Karpas-422 (cell line): ENCODE measurements at regions not wholly inside any gene's neighbourhood (a gene's known extent, or its start where the extent isn't known, plus 50 kb on each side); places are given as distances from the start of the nearest gene placed in this dataset.

Source experiments
- DNase-seq: peaks from one replicate; pipeline ENCODE4 v3.0.0-alpha.2; 2015
- H2AFZ ChIP-seq: fragments of 200-600 bp; sonication (generic); 2 replicates; pipeline ENCODE4 v1.6.1; 2014; ENCODE audit warnings: antibody characterized with exemption, low read length, mixed read lengths
- H3K27ac ChIP-seq: fragments of 200-600 bp; sonication (generic); 2 replicates; pipeline ENCODE4 v1.5.1; 2014; ENCODE audit warnings: mild to moderate bottlenecking, low read length, moderate library complexity
- H3K27me3 ChIP-seq: fragments of 200-600 bp; sonication (generic); 2 replicates; pipeline ENCODE4 v1.6.1; 2014; ENCODE audit warnings: low read length, mixed read lengths
- H3K36me3 ChIP-seq: fragments of 200-600 bp; sonication (generic); 2 replicates; pipeline ENCODE4 v1.6.1; 2014; ENCODE audit warnings: low read length, mixed read lengths; ENCODE audit not compliant: insufficient read depth
- H3K4me1 ChIP-seq: fragments of 200-600 bp; sonication (generic); 2 replicates; pipeline ENCODE4 v1.6.1; 2014; ENCODE audit warnings: mild to moderate bottlenecking, low read length, mixed read lengths
- H3K4me2 ChIP-seq: fragments of 200-600 bp; sonication (generic); 2 replicates; pipeline ENCODE4 v1.6.1; 2014; ENCODE audit warnings: low read length, low read depth, mild to moderate bottlenecking; ENCODE audit not compliant: poor library complexity, severe bottlenecking
- H3K4me3 ChIP-seq: fragments of 200-600 bp; sonication (generic); 2 replicates; pipeline ENCODE4 v1.5.1; 2014; ENCODE audit warnings: mild to moderate bottlenecking, antibody characterized with exemption, low read length, mixed read lengths
- H3K79me2 ChIP-seq: fragments of 200-600 bp; sonication (generic); 2 replicates; pipeline ENCODE4 v1.6.1; 2014; ENCODE audit warnings: mild to moderate bottlenecking, low read length, mixed read lengths
- H3K9ac ChIP-seq: fragments of 200-600 bp; sonication (generic); 2 replicates; pipeline ENCODE4 v1.6.0; 2014; ENCODE audit warnings: low read length
- H3K9me2 ChIP-seq: fragments of 200-600 bp; sonication (generic), shearing (Covaris generic); replicated peaks from 2 replicates; pipeline ENCODE4 v1.6.0; 2014; ENCODE audit warnings: mild to moderate bottlenecking, low read length, moderate library complexity; ENCODE audit not compliant: insufficient read depth
- H3K9me3 ChIP-seq: fragments of 300-700, 200-600 bp; sonication (generic); 2 replicates; pipeline ENCODE4 v1.6.1; 2014; ENCODE audit warnings: low read length, mixed read lengths
- H4K20me1 ChIP-seq: fragments of 200-600 bp; sonication (generic); 2 replicates; pipeline ENCODE4 v1.6.1; 2014; ENCODE audit warnings: mild to moderate bottlenecking, antibody characterized with exemption, low read length, low read depth; ENCODE audit not compliant: insufficient read depth

DNA sequence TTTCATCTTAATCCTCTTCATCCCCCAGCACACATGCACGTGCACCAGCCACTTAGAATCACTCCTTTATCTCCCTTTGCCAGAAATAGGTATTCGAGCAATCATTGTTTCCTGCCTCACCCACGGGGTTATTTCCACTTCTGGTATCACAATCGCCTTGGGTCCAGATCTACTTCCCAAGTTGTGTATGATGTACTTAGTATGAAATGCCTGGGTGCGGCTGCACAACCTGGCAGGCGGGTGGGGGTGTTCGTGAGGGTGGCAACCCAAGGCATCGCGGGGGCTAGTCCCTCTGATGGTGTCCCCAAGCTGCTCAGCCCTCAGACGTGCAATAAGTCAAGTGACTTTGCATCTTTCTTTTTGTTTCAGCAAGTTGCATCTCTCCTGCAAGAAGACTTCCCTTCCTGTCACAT lies 475.6 kb downstream of the MIAT start:
- H3K4me3 ChIP-seq = no peak overlapping the region
- no peaks in the 10 kb centered on the region for H3K9me3 ChIP-seq
- H3K36me3 ChIP-seq = no peaks in the 10 kb centered on the region
- peak; percentile 76 for DNase-seq
- H3K27ac ChIP-seq = peak overlapping the region; percentile 49
- H4K20me1 ChIP-seq = no peaks in the 10 kb centered on the region
- H3K27me3 ChIP-seq = no peaks in the 10 kb centered on the region
- H3K79me2 ChIP-seq = no peaks in the 10 kb centered on the region
- H3K4me1 ChIP-seq = peaks cover 35% of the 10 kb centered on the region
- H3K9ac ChIP-seq = no peak overlapping the region
- H2AFZ ChIP-seq = no peak overlapping the region
- H3K4me2 ChIP-seq = peak overlapping the region; percentile 38
- no peaks in the 10 kb centered on the region for H3K9me2 ChIP-seq

GRCh38 chr22:27133681-27134314 lies 476.4 kb downstream of the MIAT start:
- Histone ChIP-seq H3K4me1 (peaks cover 32% of the 10 kb centered on the region), H4K20me1 (no peaks in the 10 kb centered on the region), H3K9ac (no peak overlapping the region), H3K9me3 (no peaks in the 10 kb centered on the region), H3K9me2 (no peaks in the 10 kb centered on the region), H3K4me2 (peak overlapping the region; percentile 30), H3K4me3 (no peak overlapping the region), H3K27me3 (no peaks in the 10 kb centered on the region; the same call in 1 of the 2 replicates), H2AFZ (no peak overlapping the region), H3K36me3 (no peaks in the 10 kb centered on the region), H3K79me2 (no peaks in the 10 kb centered on the region), H3K27ac (peak overlapping the region; percentile 49)
- no peak for DNase-seq

DNA sequence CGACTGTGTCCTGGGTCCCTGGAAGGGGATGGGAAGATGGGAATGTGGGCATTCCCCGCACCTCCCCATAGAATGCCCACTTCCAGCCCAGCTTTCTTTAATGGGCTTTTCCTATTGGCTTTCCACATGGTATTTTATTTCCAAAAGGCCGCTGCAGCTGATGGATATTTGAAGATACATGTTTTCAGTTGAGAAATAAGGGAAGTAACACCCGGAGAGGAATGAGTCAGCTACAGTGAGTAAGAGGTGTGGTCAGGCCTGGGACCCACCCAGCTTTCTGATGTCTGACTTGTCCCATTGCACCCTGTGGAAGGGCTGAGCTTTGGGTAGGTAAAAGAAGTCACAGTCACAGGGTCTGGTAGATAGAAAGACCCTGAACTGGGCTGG lies 476.9 kb downstream of the MIAT start:
- DNase-seq = peak; percentile 72
- H3K9ac ChIP-seq = no peak overlapping the region
- no peak overlapping the region for H3K4me3 ChIP-seq
- H3K4me2 ChIP-seq = peak overlapping the region; percentile 30
- no peak overlapping the region for H2AFZ ChIP-seq
- no peaks in the 10 kb centered on the region for H3K79me2 ChIP-seq
- no peaks in the 10 kb centered on the region for H4K20me1 ChIP-seq
- H3K27ac ChIP-seq = peak overlapping the region; percentile 49
- H3K4me1 ChIP-seq = peaks cover 31% of the 10 kb centered on the region
- H3K36me3 ChIP-seq = no peaks in the 10 kb centered on the region
- no peaks in the 10 kb centered on the region for H3K9me2 ChIP-seq
- H3K9me3 ChIP-seq = no peaks in the 10 kb centered on the region
- no peaks in the 10 kb centered on the region; the same call in 1 of the 2 replicates for H3K27me3 ChIP-seq

- H3K4me3 ChIP-seq = no peak overlapping the region
- no peak overlapping the region for H3K4me2 ChIP-seq
- no peaks in the 10 kb centered on the region for H3K36me3 ChIP-seq
- DNase-seq = no peak
- H3K9me3 ChIP-seq = no peaks in the 10 kb centered on the region
- no peak overlapping the region for H3K9ac ChIP-seq
- H3K79me2 ChIP-seq = no peaks in the 10 kb centered on the region
- H4K20me1 ChIP-seq = no peaks in the 10 kb centered on the region
- peaks cover 31% of the 10 kb centered on the region for H3K4me1 ChIP-seq
- no peaks in the 10 kb centered on the region; the same call in 1 of the 2 replicates for H3K27me3 ChIP-seq
- H3K27ac ChIP-seq = no peak overlapping the region
- no peak overlapping the region for H2AFZ ChIP-seq
- no peaks in the 10 kb centered on the region for H3K9me2 ChIP-seq
These were observed 477.9 kb downstream of the MIAT start for GRCh38 chr22:27135031-27135981.

- no peak overlapping the region for H3K9ac ChIP-seq
- H3K9me3 ChIP-seq = no peaks in the 10 kb centered on the region
- H3K4me1 ChIP-seq = peaks cover 31% of the 10 kb centered on the region
- H3K4me2 ChIP-seq = no peak overlapping the region
- H3K79me2 ChIP-seq = no peaks in the 10 kb centered on the region
- no peaks in the 10 kb centered on the region for H3K9me2 ChIP-seq
- no peak overlapping the region for H3K4me3 ChIP-seq
- DNase-seq = no peak
- H3K36me3 ChIP-seq = no peaks in the 10 kb centered on the region
- H3K27ac ChIP-seq = no peak overlapping the region
- H2AFZ ChIP-seq = no peak overlapping the region
- no peaks in the 10 kb centered on the region for H4K20me1 ChIP-seq
- H3K27me3 ChIP-seq = no peaks in the 10 kb centered on the region; the same call in 1 of the 2 replicates
These were observed 479.2 kb downstream of the MIAT start for GRCh38 chr22:27136596-27136995.

- H3K4me1 ChIP-seq = peaks cover 19% of the 10 kb centered on the region
- no peak overlapping the region for H3K4me2 ChIP-seq
- no peaks in the 10 kb centered on the region for H3K36me3 ChIP-seq
- no peak overlapping the region for H2AFZ ChIP-seq
- H3K4me3 ChIP-seq = no peak overlapping the region
- H3K79me2 ChIP-seq = no peaks in the 10 kb centered on the region
- H3K9me2 ChIP-seq = no peaks in the 10 kb centered on the region
- no peaks in the 10 kb centered on the region for H3K9me3 ChIP-seq
- no peak overlapping the region for H3K9ac ChIP-seq
- no peak for DNase-seq
- no peaks in the 10 kb centered on the region; the same call in 1 of the 2 replicates for H3K27me3 ChIP-seq
- no peaks in the 10 kb centered on the region for H4K20me1 ChIP-seq
- no peak overlapping the region for H3K27ac ChIP-seq
These were observed 480.5 kb downstream of the MIAT start for GRCh38 chr22:27137871-27138337.

GRCh38 chr22:27138471-27138870 lies 481.1 kb downstream of the MIAT start:
- Histone ChIP-seq H3K9me3 (no peaks in the 10 kb centered on the region), H3K36me3 (no peaks in the 10 kb centered on the region), H3K27ac (no peak overlapping the region), H3K79me2 (no peaks in the 10 kb centered on the region), H3K27me3 (no peaks in the 10 kb centered on the region; the same call in 1 of the 2 replicates), H4K20me1 (no peaks in the 10 kb centered on the region), H2AFZ (no peak overlapping the region), H3K4me1 (peaks cover 13% of the 10 kb centered on the region), H3K4me3 (no peak overlapping the region), H3K9ac (no peak overlapping the region), H3K9me2 (no peaks in the 10 kb centered on the region), H3K4me2 (no peak overlapping the region)
- no peak for DNase-seq

DNA sequence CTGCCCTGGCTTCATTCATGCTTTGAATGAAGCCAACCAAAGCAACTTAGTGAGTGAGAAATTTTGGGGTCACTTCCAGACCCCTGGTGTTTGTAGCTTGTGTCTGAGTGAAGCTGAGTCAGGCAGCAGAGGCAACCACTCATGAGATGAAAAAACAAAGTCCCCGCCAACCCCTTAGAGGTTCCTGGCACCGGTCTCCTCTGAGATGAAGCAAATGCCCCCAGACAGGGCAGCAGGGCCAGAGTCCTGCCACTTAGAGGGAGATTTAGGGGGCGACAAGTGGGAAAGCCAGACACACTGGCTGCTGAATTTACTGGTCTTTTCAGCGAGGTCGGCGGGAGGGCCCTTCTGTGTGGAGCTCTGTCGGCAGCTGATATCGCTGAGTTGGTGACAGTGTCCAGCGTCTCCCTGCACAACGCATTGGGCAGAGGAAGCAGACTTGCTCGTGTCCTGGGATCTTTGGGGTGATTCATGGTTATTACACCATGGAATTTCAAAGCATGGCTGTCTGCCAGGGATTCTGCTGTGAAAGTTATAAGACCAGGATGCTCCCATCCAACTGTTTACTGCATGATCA lies 482.6 kb downstream of the MIAT start:
- no peak overlapping the region for H2AFZ ChIP-seq
- no peak overlapping the region for H3K27ac ChIP-seq
- no peak for DNase-seq
- no peak overlapping the region for H3K9ac ChIP-seq
- H4K20me1 ChIP-seq = no peaks in the 10 kb centered on the region
- H3K4me2 ChIP-seq = no peak overlapping the region
- H3K4me3 ChIP-seq = no peak overlapping the region
- H3K36me3 ChIP-seq = no peaks in the 10 kb centered on the region
- no peaks in the 10 kb centered on the region for H3K79me2 ChIP-seq
- no peaks in the 10 kb centered on the region for H3K9me3 ChIP-seq
- no peaks in the 10 kb centered on the region for H3K4me1 ChIP-seq
- no peaks in the 10 kb centered on the region for H3K9me2 ChIP-seq
- H3K27me3 ChIP-seq = no peaks in the 10 kb centered on the region; the same call in 1 of the 2 replicates
